GM21717 (cell line): ENCODE measurements at regions not wholly inside any gene's neighbourhood (a gene's known extent, or its start where the extent isn't known, plus 50 kb on each side); places are given as distances from the start of the nearest gene placed in this dataset.

Experiments
- ATAC-seq: cut with Tn5 transposase; IDR thresholded peaks from one replicate; pipeline ENCODE4 v1.9.1; 2021; ENCODE audit warnings: mild to moderate bottlenecking, moderate library complexity; ENCODE audit not compliant: unreplicated experiment

- no peak for ATAC-seq
These were observed 92.7 kb upstream of the AKR1E2 start for GRCh38 chr10:4733150-4733842.

GRCh38 chr10:4730998-4731397 lies 95.0 kb upstream of the AKR1E2 start:
- no peak for ATAC-seq

- ATAC-seq = no peak
These were observed 99.9 kb upstream of the AKR1E2 start for GRCh38 chr10:4725917-4726606.

- ATAC-seq = no peak
These were observed 102.1 kb upstream of the AKR1E2 start for GRCh38 chr10:4723860-4724259.

GRCh38 chr10:4721999-4722753 lies 103.8 kb upstream of the AKR1E2 start:
- ATAC-seq = no peak

- ATAC-seq = no peak
These were observed 105.5 kb upstream of the AKR1E2 start for GRCh38 chr10:4720463-4720862.

GRCh38 chr10:4719671-4720070 lies 106.3 kb upstream of the AKR1E2 start:
- no peak for ATAC-seq

- ATAC-seq = no peak
These were observed 107.0 kb upstream of the AKR1E2 start for GRCh38 chr10:4719036-4719435.

- ATAC-seq = no peak
These were observed 107.5 kb upstream of the AKR1E2 start for GRCh38 chr10:4718544-4718943.

- ATAC-seq = no peak
These were observed 108.3 kb upstream of the AKR1E2 start for GRCh38 chr10:4717670-4718069.

GRCh38 chr10:4710858-4711257 lies 115.1 kb upstream of the AKR1E2 start:
- no peak for ATAC-seq

- ATAC-seq = no peak
These were observed 117.8 kb upstream of the AKR1E2 start for GRCh38 chr10:4708123-4708759.

- no peak for ATAC-seq
These were observed 118.8 kb upstream of the AKR1E2 start for GRCh38 chr10:4707221-4707620.

GRCh38 chr10:4704034-4704545 lies 121.9 kb upstream of the AKR1E2 start:
- no peak for ATAC-seq

- ATAC-seq = no peak
These were observed 125.0 kb upstream of the AKR1E2 start for GRCh38 chr10:4701016-4701415.

- ATAC-seq = no peak
These were observed 125.9 kb upstream of the AKR1E2 start for GRCh38 chr10:4699950-4700730.

- ATAC-seq = no peak
These were observed 127.9 kb upstream of the AKR1E2 start for GRCh38 chr10:4698075-4698474.

- no peak for ATAC-seq
These were observed 129.8 kb upstream of the AKR1E2 start for GRCh38 chr10:4696186-4696585.

- ATAC-seq = no peak
These were observed 132.0 kb upstream of the AKR1E2 start for GRCh38 chr10:4693967-4694366.

- no peak for ATAC-seq
These were observed 133.8 kb upstream of the AKR1E2 start for GRCh38 chr10:4692206-4692605.
